NT2/D1 (cell line): ENCODE measurements at regions not wholly inside any gene's neighbourhood (a gene's known extent, or its start where the extent isn't known, plus 50 kb on each side); places are given as distances from the start of the nearest gene placed in this dataset.

Experiments
- SUZ12 ChIP-seq: IDR thresholded peaks from 2 replicates; pipeline ENCODE4 v1.6.1; 2011; ENCODE audit not compliant: insufficient read length, insufficient read depth; ENCODE audit errors: extremely low read depth
- YY1 ChIP-seq: IDR thresholded peaks from 2 replicates; pipeline ENCODE4 v1.6.1; 2011; ENCODE audit not compliant: insufficient read length, insufficient read depth

DNA sequence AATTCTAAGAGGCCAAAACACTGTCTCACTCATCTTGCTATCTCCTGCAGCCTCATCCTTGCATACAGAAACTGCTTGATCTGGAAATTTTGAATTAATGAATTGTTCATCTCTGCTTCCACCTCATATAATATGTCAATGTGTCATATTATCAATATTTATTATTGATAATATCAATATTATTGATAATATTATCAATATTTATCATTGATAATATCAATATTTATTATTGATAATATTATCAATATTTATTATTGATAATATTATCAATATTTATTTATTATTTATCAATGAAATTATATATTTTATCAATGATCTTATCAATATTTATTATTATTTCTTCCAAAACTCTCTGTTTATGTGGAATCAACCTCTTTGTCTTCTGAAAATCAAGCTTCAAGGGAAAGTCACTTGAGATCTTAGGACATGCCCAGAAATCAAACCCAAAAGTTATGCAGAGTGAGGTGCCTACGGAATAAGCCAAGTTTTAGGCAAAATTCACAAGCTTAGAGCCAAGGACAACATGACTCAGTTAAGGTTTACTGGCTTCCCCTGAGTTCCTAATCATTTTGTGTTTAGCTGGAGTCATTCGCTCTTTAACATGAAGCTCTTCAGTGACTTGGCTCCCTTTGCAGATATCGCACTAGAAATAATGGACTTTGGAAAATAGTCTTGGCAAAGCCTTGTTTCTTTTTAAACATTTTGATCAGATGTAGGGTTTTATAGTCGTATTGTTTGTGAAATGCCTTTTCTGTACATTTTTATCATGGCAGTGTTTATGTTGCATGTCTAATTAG lies 297.1 kb upstream of the RARB start:
- no peak for TF ChIP-seq YY1
- TF ChIP-seq SUZ12: no peak
